ENCODE measurements at regions not wholly inside any gene's neighbourhood (a gene's known extent, or its start where the extent isn't known, plus 50 kb on each side); places are given as distances from the start of the nearest gene placed in this dataset.
A peak's percentile ranks its signal among the peaks of the same experiment; 100 is the strongest.

GRCh38 chr14:65879248-65880009 lies 466.9 kb downstream of the FUT8 start:
- no peak for DNase-seq

- DNase-seq, result no peak
These were observed 468.0 kb downstream of the FUT8 start for GRCh38 chr14:65880507-65880906.

DNA sequence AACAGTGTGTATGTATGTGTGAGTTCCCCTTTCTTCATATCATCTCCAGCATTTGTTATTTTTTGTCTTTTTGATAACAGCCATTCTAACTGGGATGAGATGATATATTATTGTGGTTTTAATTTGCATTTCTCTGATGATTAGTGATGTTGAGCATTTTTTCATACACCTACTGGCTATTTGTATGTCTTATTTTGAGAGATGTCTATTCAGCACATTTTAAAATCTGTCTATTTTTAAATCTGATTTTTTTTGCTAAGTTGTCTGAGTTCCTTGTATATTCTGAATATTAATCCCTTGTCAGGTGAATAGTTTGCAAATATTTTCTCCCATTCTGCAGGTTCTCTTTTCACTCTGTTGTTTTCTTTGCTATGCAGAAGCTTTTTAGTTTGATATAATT lies 469.1 kb downstream of the FUT8 start:
- DNase-seq, result no peak

GRCh38 chr14:65888677-65889076 lies 476.1 kb downstream of the FUT8 start:
- no peak for DNase-seq

- DNase-seq, result no peak
These were observed 479.8 kb downstream of the FUT8 start for GRCh38 chr14:65892315-65892714.

- no peak for DNase-seq
These were observed 487.6 kb downstream of the FUT8 start for GRCh38 chr14:65900164-65900563.

DNA sequence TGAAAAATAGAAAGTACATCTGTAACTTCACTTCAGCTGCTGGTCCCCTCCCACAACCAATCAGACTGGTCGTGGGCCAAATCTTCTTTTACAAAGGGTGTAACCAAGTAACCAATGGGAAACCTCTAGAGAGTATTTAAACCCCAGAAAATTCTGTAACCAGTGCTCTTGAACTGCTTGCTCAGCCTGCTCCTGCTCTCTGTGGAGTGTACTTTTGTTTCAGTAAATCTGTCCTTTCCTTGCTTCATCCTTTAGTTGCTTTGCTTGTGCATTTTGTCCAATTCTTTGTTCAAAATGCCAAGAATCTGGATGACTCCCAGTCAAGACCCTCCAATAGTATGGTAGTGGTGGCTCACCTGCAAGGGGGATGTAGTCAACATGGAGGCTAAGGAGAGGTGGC lies 489.1 kb downstream of the FUT8 start:
- DNase-seq, result no peak

- DNase-seq, result no peak
These were observed 492.5 kb downstream of the FUT8 start for GRCh38 chr14:65904988-65905387.

- DNase-seq, result no peak
These were observed 493.8 kb downstream of the FUT8 start for GRCh38 chr14:65906344-65906743.

DNA sequence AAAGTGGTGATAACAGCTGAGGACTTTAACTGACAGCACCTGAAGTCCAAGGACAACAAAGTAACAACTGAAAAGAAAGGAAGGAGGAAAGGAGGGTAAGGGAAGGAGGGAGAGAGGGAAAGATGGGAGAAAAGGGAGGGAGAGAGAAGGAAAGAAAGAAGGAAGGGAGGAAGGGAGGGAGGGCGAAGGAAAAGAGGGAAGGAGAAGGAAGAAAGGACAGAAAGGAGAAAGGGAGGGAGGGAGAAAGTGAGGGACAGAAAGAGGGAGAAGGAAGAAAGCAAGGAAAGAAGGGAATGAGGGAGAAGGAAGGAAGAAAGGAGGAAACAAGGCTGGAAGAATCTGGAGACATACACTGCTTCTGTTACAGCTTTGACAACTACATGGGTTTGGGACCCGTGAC lies 494.4 kb downstream of the FUT8 start:
- DNase-seq, result no peak

GRCh38 chr14:65910108-65910786 lies 497.7 kb downstream of the FUT8 start:
- DNase-seq, result no peak

DNA sequence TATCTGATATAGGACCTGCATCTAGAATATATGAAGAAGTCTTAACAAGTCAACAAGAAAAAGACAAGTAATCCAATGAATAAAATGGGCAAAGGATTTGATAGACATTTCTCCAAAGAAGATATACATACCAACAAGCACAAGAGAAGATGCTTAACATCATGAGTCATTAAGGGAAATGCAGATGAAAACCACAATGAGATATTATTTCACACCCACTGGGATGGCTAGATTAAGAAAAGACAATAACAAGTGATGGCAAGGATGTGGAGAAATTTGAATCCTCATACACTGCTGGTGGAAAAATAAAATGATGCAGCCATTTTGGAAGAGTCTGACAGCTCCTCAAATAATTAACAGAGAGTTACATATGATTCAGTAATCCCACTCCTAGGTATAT lies 502.6 kb downstream of the FUT8 start:
- no peak for DNase-seq

DNA sequence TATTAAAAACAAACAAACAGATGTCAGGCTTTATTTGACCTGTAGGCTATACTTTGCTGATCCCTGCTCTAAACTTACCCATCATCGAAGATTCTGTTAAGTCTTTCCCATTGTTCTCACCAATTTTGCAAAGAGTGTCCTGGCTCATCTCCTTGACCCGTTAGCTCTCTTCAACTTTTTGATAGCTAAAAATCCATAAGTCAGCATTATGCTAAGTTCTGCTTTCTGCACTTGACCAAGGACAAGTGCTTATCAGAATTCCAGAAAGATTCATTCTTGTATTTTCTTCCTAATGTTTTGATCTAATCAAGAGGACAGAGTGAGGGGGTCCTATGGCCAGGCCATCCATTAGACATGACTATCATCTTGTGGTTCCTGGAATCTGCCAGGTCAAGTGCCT lies 503.5 kb downstream of the FUT8 start:
- no peak for DNase-seq

- no peak for DNase-seq
These were observed 508.5 kb downstream of the FUT8 start for GRCh38 chr14:65920996-65921395.

GRCh38 chr14:65922142-65922541 lies 509.6 kb downstream of the FUT8 start:
- no peak for DNase-seq

GRCh38 chr14:65926504-65926903 lies 514.0 kb downstream of the FUT8 start:
- DNase-seq, result no peak

DNA sequence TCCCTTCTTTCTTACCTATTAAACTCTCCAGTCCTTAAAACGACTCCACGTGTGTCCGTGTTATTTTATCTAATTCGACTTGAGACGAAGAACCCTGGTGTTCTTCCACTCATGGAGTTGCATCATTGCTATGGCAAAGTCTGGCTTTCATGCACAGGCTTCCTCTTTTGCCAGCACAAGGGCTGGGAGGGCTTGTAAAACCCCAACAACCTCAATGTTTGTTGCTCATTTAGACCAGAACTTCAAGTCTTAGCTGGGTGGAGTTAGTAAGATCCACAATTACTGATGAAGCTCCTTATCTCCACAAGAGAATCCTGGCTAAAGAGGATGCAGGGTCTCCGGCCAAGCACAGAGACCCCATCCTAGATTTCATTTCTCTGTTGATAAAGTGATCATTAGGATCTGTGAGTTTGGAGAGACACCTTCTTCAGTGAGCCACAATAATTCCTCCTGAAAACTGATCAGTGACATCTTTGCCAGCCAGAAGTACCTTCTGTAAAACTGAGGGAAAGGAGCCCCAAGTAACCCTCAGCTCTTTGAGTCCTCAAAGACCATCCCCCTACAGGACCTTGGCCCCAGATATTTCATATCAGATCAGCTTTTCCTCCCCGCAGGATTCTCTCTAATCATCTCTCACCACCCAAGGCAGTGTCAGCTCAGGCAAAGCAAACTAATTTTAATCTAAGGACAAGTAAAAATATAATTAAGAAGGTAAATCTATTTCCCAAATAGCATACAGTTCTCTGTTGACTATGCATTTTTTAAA lies 514.6 kb downstream of the FUT8 start:
- DNase-seq, result no peak

GRCh38 chr14:65927931-65928356 lies 515.4 kb downstream of the FUT8 start:
- DNase-seq, result peak; percentile 88

GRCh38 chr14:65928995-65929394 lies 516.5 kb downstream of the FUT8 start:
- DNase-seq, result no peak

- DNase-seq, result no peak
These were observed 521.0 kb downstream of the FUT8 start for GRCh38 chr14:65933400-65934069.

GRCh38 chr14:65934070-65934435 lies 521.5 kb downstream of the FUT8 start:
- DNase-seq, result no peak

- DNase-seq, result no peak
These were observed 523.9 kb downstream of the FUT8 start for GRCh38 chr14:65936342-65936975.
